OCI-LY1 (cell line): ENCODE measurements at regions not wholly inside any gene's neighbourhood (a gene's known extent, or its start where the extent isn't known, plus 50 kb on each side); places are given as distances from the start of the nearest gene placed in this dataset.

Experiments
- H2AFZ ChIP-seq: fragments of 200-600 bp; sonication (generic), shearing (Covaris generic); 2 replicates; pipeline ENCODE4 v1.6.0; 2014; ENCODE audit warnings: antibody characterized with exemption, mild to moderate bottlenecking, low read length
- H3F3A ChIP-seq: fragments of 200-600 bp; sonication (generic), shearing (Covaris generic); 2 replicates; pipeline ENCODE4 v1.6.0; 2014; ENCODE audit warnings: mild to moderate bottlenecking, antibody characterized with exemption, low read length, moderate library complexity; ENCODE audit not compliant: insufficient read depth
- H3K27ac ChIP-seq: fragments of 200-600 bp; sonication (generic); 2 replicates; pipeline ENCODE4 v1.5.1; 2014; ENCODE audit warnings: low read length, mixed run types, mild to moderate bottlenecking, low read depth; ENCODE audit not compliant: poor library complexity, severe bottlenecking
- H3K27me3 ChIP-seq: fragments of 200-600 bp; sonication (generic); 2 replicates; pipeline ENCODE4 v1.6.0; 2014; ENCODE audit warnings: antibody characterized with exemption, mild to moderate bottlenecking, low read length, moderate library complexity; ENCODE audit not compliant: insufficient read depth
- H3K36me3 ChIP-seq: fragments of 200-600 bp; sonication (generic); 2 replicates; pipeline ENCODE4 v1.6.1; 2014; ENCODE audit warnings: mild to moderate bottlenecking, antibody characterized with exemption, low read length, moderate library complexity, mixed read lengths; ENCODE audit not compliant: insufficient read depth
- H3K4me1 ChIP-seq: fragments of 200-600 bp; sonication (generic); 2 replicates; pipeline ENCODE4 v1.5.1; 2014; ENCODE audit warnings: mild to moderate bottlenecking, low read length, moderate library complexity; ENCODE audit not compliant: insufficient read depth, severe bottlenecking
- H3K4me2 ChIP-seq: fragments of 200-600 bp; sonication (generic), shearing (Covaris generic); 2 replicates; pipeline ENCODE4 v1.6.1; 2014; ENCODE audit warnings: low read length
- H3K4me3 ChIP-seq: fragments of 200-600 bp; sonication (generic); 2 replicates; pipeline ENCODE4 v1.5.1; 2014; ENCODE audit warnings: low read length, low read depth, mild to moderate bottlenecking, mixed read lengths; ENCODE audit not compliant: poor library complexity, severe bottlenecking
- H3K79me2 ChIP-seq: fragments of 200-600 bp; shearing (Covaris generic); 2 replicates; pipeline ENCODE4 v1.6.1; 2016; ENCODE audit warnings: mixed run types, low read length, mixed read lengths; ENCODE audit not compliant: insufficient read depth
- H3K9ac ChIP-seq: fragments of 200-600 bp; sonication (generic), shearing (Covaris generic); 2 replicates; pipeline ENCODE4 v1.6.1; 2014; ENCODE audit warnings: mild to moderate bottlenecking, low read length, mixed read lengths
- H3K9me2 ChIP-seq: fragments of 200-600 bp; sonication (generic), shearing (Covaris generic); 2 replicates; pipeline ENCODE4 v1.6.1; 2014; ENCODE audit warnings: low read depth, mild to moderate bottlenecking, low read length, mixed read lengths
- H3K9me3 ChIP-seq: fragments of 200-600 bp; shearing (Covaris generic); 2 replicates; pipeline ENCODE4 v1.6.1; 2014; ENCODE audit warnings: low read length, mixed read lengths
- H4K20me1 ChIP-seq: fragments of 200-600 bp; sonication (generic), shearing (Covaris generic); 2 replicates; pipeline ENCODE4 v1.6.0; 2016; ENCODE audit warnings: mild to moderate bottlenecking, low read length; ENCODE audit not compliant: insufficient read depth
- CTCF ChIP-seq: fragments of 200-600 bp; sonication (generic), shearing (Covaris generic); IDR thresholded peaks from 2 replicates; pipeline ENCODE4 v1.5.1; 2017; ENCODE audit warnings: mild to moderate bottlenecking, antibody characterized with exemption, low read length, moderate library complexity, mixed read lengths
- EZH2 ChIP-seq: fragments of 200-600 bp; sonication (generic), shearing (Covaris generic); IDR thresholded peaks from 2 replicates; pipeline ENCODE4 v1.8.0; 2017; ENCODE audit warnings: borderline replicate concordance, mixed run types, mild to moderate bottlenecking, antibody characterized with exemption, low read length, moderate library complexity, mixed read lengths

- no peak overlapping the region for H3K9ac ChIP-seq
- H3K4me2 ChIP-seq, result no peak overlapping the region
- H2AFZ ChIP-seq, result no peak overlapping the region
- H3K9me2 ChIP-seq, result no peaks in the 10 kb centered on the region
- H3K4me3 ChIP-seq, result no peak overlapping the region
- no peak overlapping the region for H3K27ac ChIP-seq
- no peaks in the 10 kb centered on the region for H3K27me3 ChIP-seq
- H3F3A ChIP-seq, result no peaks in the 10 kb centered on the region
- H4K20me1 ChIP-seq, result no peaks in the 10 kb centered on the region
- no peaks in the 10 kb centered on the region for H3K9me3 ChIP-seq
- no peak for TF ChIP-seq CTCF
- no peak for TF ChIP-seq EZH2
- no peaks in the 10 kb centered on the region for H3K4me1 ChIP-seq
- H3K36me3 ChIP-seq, result no peaks in the 10 kb centered on the region
- H3K79me2 ChIP-seq, result no peaks in the 10 kb centered on the region
Measured at GRCh38 chr10:117429643-117430265, 54.5 kb upstream of the PDZD8 start.

DNA sequence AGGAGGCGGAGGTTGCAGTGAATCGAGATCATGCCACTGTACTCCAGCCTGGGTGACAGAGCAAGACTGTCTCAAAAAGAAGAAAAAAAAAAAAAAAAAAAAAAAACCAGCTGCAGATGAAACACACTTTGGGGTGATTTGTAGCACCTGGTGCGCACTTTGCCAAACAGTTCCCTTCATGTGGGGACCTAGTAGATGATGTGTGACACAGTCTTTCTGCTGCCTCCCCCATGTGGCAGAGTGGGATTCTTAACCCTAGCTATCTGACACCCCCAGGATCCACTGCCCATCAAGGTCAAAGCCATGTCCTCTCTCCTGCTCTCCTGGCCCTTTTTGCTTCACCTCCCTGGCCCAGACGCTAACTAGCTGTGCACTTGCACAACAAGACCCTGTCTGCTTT is 52.1 kb upstream of the PDZD8 start:
- Histone ChIP-seq H3F3A (no peaks in the 10 kb centered on the region), H3K27ac (no peak overlapping the region), H3K4me3 (no peak overlapping the region), H3K36me3 (no peaks in the 10 kb centered on the region), H3K4me2 (no peak overlapping the region), H3K9me3 (no peaks in the 10 kb centered on the region), H3K9me2 (no peaks in the 10 kb centered on the region), H2AFZ (no peak overlapping the region), H3K79me2 (no peaks in the 10 kb centered on the region), H4K20me1 (no peaks in the 10 kb centered on the region), H3K27me3 (no peaks in the 10 kb centered on the region), H3K9ac (no peak overlapping the region), H3K4me1 (no peaks in the 10 kb centered on the region)
- TF ChIP-seq CTCF (no peak), EZH2 (no peak)

DNA sequence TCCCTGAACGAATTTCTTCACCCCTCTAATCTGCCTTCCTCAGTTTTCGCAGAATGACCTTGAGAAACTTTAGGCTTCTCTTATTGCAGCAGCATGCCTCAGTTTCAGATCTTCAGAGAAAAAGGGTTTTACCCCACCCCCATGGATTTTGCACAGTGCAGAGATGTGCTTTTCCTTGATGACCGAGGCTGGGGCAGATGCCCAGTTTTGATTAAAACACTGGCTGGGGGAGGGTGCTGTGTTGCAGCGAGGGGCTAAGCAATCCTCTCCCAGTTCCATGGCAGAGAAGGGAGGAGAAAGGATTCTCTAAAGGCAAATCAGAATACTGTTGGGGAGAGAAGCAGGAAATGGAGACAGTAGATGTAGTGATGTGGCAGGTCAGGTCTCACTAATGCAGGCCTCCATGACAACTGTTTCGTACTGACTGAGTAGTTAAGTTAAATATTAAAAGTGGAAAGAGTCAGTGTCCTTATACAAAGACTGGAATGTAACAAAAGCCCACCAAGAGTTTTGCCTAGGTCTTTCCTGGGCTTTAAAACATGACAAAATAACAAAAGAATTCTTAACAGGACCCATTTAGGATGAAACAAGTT is 50.8 kb upstream of the PDZD8 start:
- Histone ChIP-seq H3K9ac (no peak overlapping the region), H3K4me2 (no peak overlapping the region), H2AFZ (no peak overlapping the region), H3K4me3 (no peak overlapping the region), H3K4me1 (no peaks in the 10 kb centered on the region), H4K20me1 (no peaks in the 10 kb centered on the region), H3K27ac (no peak overlapping the region), H3F3A (no peaks in the 10 kb centered on the region), H3K9me2 (no peaks in the 10 kb centered on the region), H3K36me3 (no peaks in the 10 kb centered on the region), H3K27me3 (no peaks in the 10 kb centered on the region), H3K9me3 (no peaks in the 10 kb centered on the region), H3K79me2 (no peaks in the 10 kb centered on the region)
- TF ChIP-seq CTCF, result no peak
- TF ChIP-seq EZH2, result no peak
